ENCODE measurements at regions not wholly inside any gene's neighbourhood (a gene's known extent, or its start where the extent isn't known, plus 50 kb on each side); places are given as distances from the start of the nearest gene placed in this dataset.

- Histone ChIP-seq H3K27ac (replicated peaks) (no peak overlapping the region), H3K4me1 (no peaks in the 10 kb centered on the region), H3K27me3 (ENCODE audit: low read depth) (no peaks in the 10 kb centered on the region), H3K36me3 (no peaks in the 10 kb centered on the region), H3K9me3 (replicated peaks) (no peaks in the 10 kb centered on the region), H3K4me3 (no peak overlapping the region)
- DNase-seq = no peak
- TF ChIP-seq CTCF (IDR thresholded peaks at IDR 0.05; ENCODE audit: borderline replicate concordance) = no peak
- intact Hi-C loops (cut with micrococcal nuclease) = no loop called here
Measured at GRCh38 chr13:70579941-70580340, 471.7 kb upstream of the KLHL1 start.

- no peaks in the 10 kb centered on the region for H3K36me3 ChIP-seq
- no peak overlapping the region for H3K27ac ChIP-seq (replicated peaks)
- no peak for DNase-seq
- no peaks in the 10 kb centered on the region for H3K9me3 ChIP-seq (replicated peaks)
- H3K4me3 ChIP-seq = no peak overlapping the region
- TF ChIP-seq CTCF (IDR thresholded peaks at IDR 0.05; ENCODE audit: borderline replicate concordance) = no peak
- no peaks in the 10 kb centered on the region for H3K4me1 ChIP-seq
- intact Hi-C loops (cut with micrococcal nuclease) = no loop called here
- no peaks in the 10 kb centered on the region for H3K27me3 ChIP-seq (ENCODE audit: low read depth)
Measured at GRCh38 chr13:70571221-70571620, 463.0 kb upstream of the KLHL1 start.

- H3K4me3 ChIP-seq = no peak overlapping the region
- no peaks in the 10 kb centered on the region for H3K36me3 ChIP-seq
- no peak for DNase-seq
- no peak overlapping the region for H3K27ac ChIP-seq (replicated peaks)
- no peaks in the 10 kb centered on the region for H3K27me3 ChIP-seq (ENCODE audit: low read depth)
- TF ChIP-seq CTCF (IDR thresholded peaks at IDR 0.05; ENCODE audit: borderline replicate concordance) = peak; percentile 76
- H3K9me3 ChIP-seq (replicated peaks) = no peaks in the 10 kb centered on the region
- H3K4me1 ChIP-seq = no peaks in the 10 kb centered on the region
- intact Hi-C loops (cut with micrococcal nuclease) = no loop called here
Measured at GRCh38 chr13:70568571-70568970, 460.3 kb upstream of the KLHL1 start.

- no peak overlapping the region for H3K4me3 ChIP-seq
- no peak for TF ChIP-seq CTCF (IDR thresholded peaks at IDR 0.05; ENCODE audit: borderline replicate concordance)
- no peaks in the 10 kb centered on the region for H3K36me3 ChIP-seq
- H3K4me1 ChIP-seq = no peaks in the 10 kb centered on the region
- no peak for DNase-seq
- H3K27me3 ChIP-seq (ENCODE audit: low read depth) = no peaks in the 10 kb centered on the region
- intact Hi-C loops (cut with micrococcal nuclease) = no loop called here
- H3K27ac ChIP-seq (replicated peaks) = no peak overlapping the region
- no peaks in the 10 kb centered on the region for H3K9me3 ChIP-seq (replicated peaks)
Measured at GRCh38 chr13:70544706-70545105, 436.5 kb upstream of the KLHL1 start.

GRCh38 chr13:70541451-70541850 lies 433.2 kb upstream of the KLHL1 start:
- DNase-seq = no peak
- H3K27me3 ChIP-seq (ENCODE audit: low read depth) = no peaks in the 10 kb centered on the region
- no peak overlapping the region for H3K27ac ChIP-seq (replicated peaks)
- H3K36me3 ChIP-seq = no peaks in the 10 kb centered on the region
- H3K9me3 ChIP-seq (replicated peaks) = no peaks in the 10 kb centered on the region
- TF ChIP-seq CTCF (IDR thresholded peaks at IDR 0.05; ENCODE audit: borderline replicate concordance) = no peak
- no peak overlapping the region for H3K4me3 ChIP-seq
- H3K4me1 ChIP-seq = no peaks in the 10 kb centered on the region
- intact Hi-C loops (cut with micrococcal nuclease) = no loop called here

GRCh38 chr13:70534466-70534865 lies 426.2 kb upstream of the KLHL1 start:
- no peak for TF ChIP-seq CTCF (IDR thresholded peaks at IDR 0.05; ENCODE audit: borderline replicate concordance)
- intact Hi-C loops (cut with micrococcal nuclease) = no loop called here
- H3K4me3 ChIP-seq = no peak overlapping the region
- no peak for DNase-seq
- no peaks in the 10 kb centered on the region for H3K4me1 ChIP-seq
- no peaks in the 10 kb centered on the region for H3K27me3 ChIP-seq (ENCODE audit: low read depth)
- no peaks in the 10 kb centered on the region for H3K9me3 ChIP-seq (replicated peaks)
- no peak overlapping the region for H3K27ac ChIP-seq (replicated peaks)
- H3K36me3 ChIP-seq = no peaks in the 10 kb centered on the region

All from left ventricle myocardium inferior (tissue), 1 donor.